ENCODE measurements at regions not wholly inside any gene's neighbourhood (a gene's known extent, or its start where the extent isn't known, plus 50 kb on each side); places are given as distances from the start of the nearest gene placed in this dataset.

GRCh38 chr2:217707131-217707611, 295.6 kb downstream of the TNS1 start:
- Histone ChIP-seq H3K27me3 (ENCODE audit: control insufficient read depth, low read length) (peaks cover 12% of the 10 kb centered on the region), H3K27ac (ENCODE audit: low read depth, low read length) (no peak overlapping the region), H3K79me2 (ENCODE audit: control insufficient read depth, low read length) (no peaks in the 10 kb centered on the region), H3K9me2 (replicated peaks; ENCODE audit: control insufficient read depth, low read length) (no peaks in the 10 kb centered on the region), H3K9me3 (ENCODE audit: control insufficient read depth, insufficient read depth, low read length) (no peaks in the 10 kb centered on the region), H3F3A (ENCODE audit: control insufficient read depth, insufficient read depth) (no peaks in the 10 kb centered on the region), H3K4me3 (ENCODE audit: low read length) (no peak overlapping the region), H4K20me1 (ENCODE audit: control insufficient read depth, insufficient read depth, low read depth, low read length) (no peaks in the 10 kb centered on the region), H3K4me1 (ENCODE audit: control insufficient read depth, low read length) (no peaks in the 10 kb centered on the region), H3K36me3 (ENCODE audit: control insufficient read depth, low read length) (no peaks in the 10 kb centered on the region), H3K4me2 (ENCODE audit: low read length) (no peak overlapping the region)
- TF ChIP-seq CTCF (IDR thresholded peaks at IDR 0.05; ENCODE audit: low read depth, low read length, poor library complexity, severe bottlenecking) (no peak), EZH2phosphoT487 (IDR thresholded peaks at IDR 0.05; ENCODE audit: borderline replicate concordance, low read length) (no peak)

GRCh38 chr2:217706513-217706912, 296.3 kb downstream of the TNS1 start:
- Histone ChIP-seq H4K20me1 (ENCODE audit: control insufficient read depth, insufficient read depth, low read depth, low read length) (no peaks in the 10 kb centered on the region), H3K27ac (ENCODE audit: low read depth, low read length) (no peak overlapping the region), H3K4me3 (ENCODE audit: low read length) (no peak overlapping the region), H3K36me3 (ENCODE audit: control insufficient read depth, low read length) (no peaks in the 10 kb centered on the region), H3K27me3 (ENCODE audit: control insufficient read depth, low read length) (peaks cover 12% of the 10 kb centered on the region), H3K4me2 (ENCODE audit: low read length) (no peak overlapping the region), H3K9me2 (replicated peaks; ENCODE audit: control insufficient read depth, low read length) (no peaks in the 10 kb centered on the region), H3F3A (ENCODE audit: control insufficient read depth, insufficient read depth) (no peaks in the 10 kb centered on the region), H3K4me1 (ENCODE audit: control insufficient read depth, low read length) (no peaks in the 10 kb centered on the region), H3K79me2 (ENCODE audit: control insufficient read depth, low read length) (no peaks in the 10 kb centered on the region), H3K9me3 (ENCODE audit: control insufficient read depth, insufficient read depth, low read length) (no peaks in the 10 kb centered on the region)
- TF ChIP-seq CTCF (IDR thresholded peaks at IDR 0.05; ENCODE audit: low read depth, low read length, poor library complexity, severe bottlenecking) (no peak), EZH2phosphoT487 (IDR thresholded peaks at IDR 0.05; ENCODE audit: borderline replicate concordance, low read length) (no peak)

GRCh38 chr2:217706095-217706494, 296.7 kb downstream of the TNS1 start:
- no peaks in the 10 kb centered on the region for H3K4me1 ChIP-seq (ENCODE audit: control insufficient read depth, low read length)
- H3K4me3 ChIP-seq (ENCODE audit: low read length): no peak overlapping the region
- no peak overlapping the region for H3K27ac ChIP-seq (ENCODE audit: low read depth, low read length)
- peaks cover 12% of the 10 kb centered on the region for H3K27me3 ChIP-seq (ENCODE audit: control insufficient read depth, low read length)
- no peaks in the 10 kb centered on the region for H3K9me2 ChIP-seq (replicated peaks; ENCODE audit: control insufficient read depth, low read length)
- H3K36me3 ChIP-seq (ENCODE audit: control insufficient read depth, low read length): no peaks in the 10 kb centered on the region
- no peaks in the 10 kb centered on the region for H3F3A ChIP-seq (ENCODE audit: control insufficient read depth, insufficient read depth)
- H4K20me1 ChIP-seq (ENCODE audit: control insufficient read depth, insufficient read depth, low read depth, low read length): no peaks in the 10 kb centered on the region
- no peak for TF ChIP-seq EZH2phosphoT487 (IDR thresholded peaks at IDR 0.05; ENCODE audit: borderline replicate concordance, low read length)
- H3K79me2 ChIP-seq (ENCODE audit: control insufficient read depth, low read length): no peaks in the 10 kb centered on the region
- no peaks in the 10 kb centered on the region for H3K9me3 ChIP-seq (ENCODE audit: control insufficient read depth, insufficient read depth, low read length)
- no peak overlapping the region for H3K4me2 ChIP-seq (ENCODE audit: low read length)

GRCh38 chr2:217705461-217705860, 297.3 kb downstream of the TNS1 start:
- no peaks in the 10 kb centered on the region for H3K79me2 ChIP-seq (ENCODE audit: control insufficient read depth, low read length)
- H3K27me3 ChIP-seq (ENCODE audit: control insufficient read depth, low read length): peaks cover 12% of the 10 kb centered on the region
- TF ChIP-seq CTCF (IDR thresholded peaks at IDR 0.05; ENCODE audit: low read depth, low read length, poor library complexity, severe bottlenecking) (no peak), EZH2phosphoT487 (IDR thresholded peaks at IDR 0.05; ENCODE audit: borderline replicate concordance, low read length) (no peak)
- H3K4me2 ChIP-seq (ENCODE audit: low read length): no peak overlapping the region
- no peaks in the 10 kb centered on the region for H4K20me1 ChIP-seq (ENCODE audit: control insufficient read depth, insufficient read depth, low read depth, low read length)
- H3K9me3 ChIP-seq (ENCODE audit: control insufficient read depth, insufficient read depth, low read length): no peaks in the 10 kb centered on the region
- H3K36me3 ChIP-seq (ENCODE audit: control insufficient read depth, low read length): no peaks in the 10 kb centered on the region
- no peak overlapping the region for H3K27ac ChIP-seq (ENCODE audit: low read depth, low read length)
- H3K9me2 ChIP-seq (replicated peaks; ENCODE audit: control insufficient read depth, low read length): no peaks in the 10 kb centered on the region
- no peaks in the 10 kb centered on the region for H3F3A ChIP-seq (ENCODE audit: control insufficient read depth, insufficient read depth)
- no peaks in the 10 kb centered on the region for H3K4me1 ChIP-seq (ENCODE audit: control insufficient read depth, low read length)
- no peak overlapping the region for H3K4me3 ChIP-seq (ENCODE audit: low read length)

Data from DOHH2 (cell line).